IMR-90 (cell line): ENCODE measurements at regions not wholly inside any gene's neighbourhood (a gene's known extent, or its start where the extent isn't known, plus 50 kb on each side); places are given as distances from the start of the nearest gene placed in this dataset.

ENCODE experiments used
- ATAC-seq: fragments of 200-7000 bp; cut with Tn5 transposase; 2 replicates; pipeline ENCODE4 v1.9.1; 2020; ENCODE audit warnings: low read depth, mild to moderate bottlenecking, moderate library complexity
- BruUV-seq: library from RNA; stranded (reverse); fragments of 400-500 nt; replicated peaks from 2 replicates; lab custom pipeline; 2021; lab: Mats Ljungman, UMichigan
- CTCF ChIA-PET: fragments of 300-600 bp; formaldehyde crosslinking; extraction: SDS; loops from one replicate; lab custom pipeline; 2021; ENCODE audit warnings: antibody characterized with exemption; lab: Yijun Ruan, JAX
- POLR2A ChIA-PET: fragments of 300-600 bp; sonication (Branson Sonifier 250); formaldehyde crosslinking; loops from one replicate; lab custom pipeline; 2022; ENCODE audit warnings: antibody characterized with exemption; ENCODE audit not compliant: unreplicated experiment; lab: Charles Lee
- DNase-seq: peaks from one replicate; pipeline ENCODE4 v3.0.0; 2013
- H2AFZ ChIP-seq: replicated peaks from 2 replicates; pipeline ENCODE3; 2013; ENCODE audit warnings: low read length, mild to moderate bottlenecking; ENCODE audit not compliant: poor library complexity
- H2AK5ac ChIP-seq: 2 replicates; pipeline ENCODE4 v1.6.1; 2013; ENCODE audit warnings: low read depth, low read length, inconsistent platforms
- H2AK9ac ChIP-seq: replicated peaks from 2 replicates; pipeline ENCODE3; 2013; ENCODE audit warnings: mild to moderate bottlenecking, low read depth, low read length, moderate library complexity; ENCODE audit not compliant: poor library complexity
- H2BK120ac ChIP-seq: 2 replicates; pipeline ENCODE4 v1.6.1; 2013; ENCODE audit warnings: low read depth, low read length, inconsistent platforms
- H2BK15ac ChIP-seq: 3 replicates; pipeline ENCODE4 v1.6.1; 2013; ENCODE audit warnings: low read depth, low read length, inconsistent platforms
- H2BK20ac ChIP-seq: 2 replicates; pipeline ENCODE4 v1.6.1; 2013; ENCODE audit warnings: low read depth, mild to moderate bottlenecking, inconsistent platforms, low read length, moderate library complexity
- H2BK5ac ChIP-seq: 2 replicates; pipeline ENCODE4 v1.6.1; 2013; ENCODE audit warnings: mild to moderate bottlenecking, low read depth, low read length, inconsistent platforms; ENCODE audit not compliant: poor library complexity, severe bottlenecking
- H3K14ac ChIP-seq: replicated peaks from 2 replicates; pipeline ENCODE4 v1.6.1; 2013; ENCODE audit warnings: low read depth, low read length, inconsistent platforms
- H3K18ac ChIP-seq: 2 replicates; pipeline ENCODE4 v1.6.1; 2013; ENCODE audit warnings: low read depth, low read length, control low read depth
- H3K23ac ChIP-seq: 2 replicates; pipeline ENCODE4 v1.6.1; 2013; ENCODE audit warnings: low read depth, low read length, inconsistent platforms
- H3K27ac ChIP-seq: 2 replicates; pipeline ENCODE4 v1.5.1; 2013; ENCODE audit warnings: mild to moderate bottlenecking, control low read depth, low read length; ENCODE audit not compliant: insufficient read depth
- H3K27me3 ChIP-seq: 2 replicates; pipeline ENCODE4 v1.6.1; 2013; ENCODE audit warnings: low read length; ENCODE audit not compliant: control insufficient read depth, insufficient read depth
- H3K36me3 ChIP-seq: 2 replicates; pipeline ENCODE4 v1.6.1; 2013; ENCODE audit warnings: low read length, mixed read lengths; ENCODE audit not compliant: control insufficient read depth, insufficient read depth
- H3K4ac ChIP-seq: 2 replicates; pipeline ENCODE4 v1.6.1; 2013; ENCODE audit warnings: low read depth, low read length, inconsistent platforms
- H3K4me1 ChIP-seq: 2 replicates; pipeline ENCODE4 v1.6.1; 2013; ENCODE audit warnings: low read length, mixed read lengths; ENCODE audit not compliant: control insufficient read depth, insufficient read depth
- H3K4me2 ChIP-seq: 2 replicates; pipeline ENCODE4 v1.6.1; 2013; ENCODE audit warnings: low read depth, mild to moderate bottlenecking, control low read depth, low read length, moderate library complexity
- H3K4me3 ChIP-seq: 2 replicates; pipeline ENCODE4 v1.5.1; 2013; ENCODE audit warnings: low read depth, mild to moderate bottlenecking, control low read depth, low read length, moderate library complexity; ENCODE audit not compliant: insufficient read depth
- H3K56ac ChIP-seq: 2 replicates; pipeline ENCODE4 v1.6.1; 2013; ENCODE audit warnings: low read length, inconsistent platforms; ENCODE audit not compliant: insufficient read depth; ENCODE audit errors: extremely low read depth
- H3K79me1 ChIP-seq, 2 experiments: 2 replicates each; pipeline ENCODE4 v1.6.1; 2013; ENCODE audit warnings: low read length in 2 of 2, inconsistent platforms in 1 of 2, low read depth in 1 of 2
- H3K9ac ChIP-seq: 2 replicates; pipeline ENCODE4 v1.6.1; 2013; ENCODE audit warnings: low read depth, low read length, control low read depth
- H3K9me1 ChIP-seq: 2 replicates; pipeline ENCODE4 v1.6.1; 2013; ENCODE audit warnings: low read length, inconsistent platforms; ENCODE audit not compliant: insufficient read depth
- H3K9me3 ChIP-seq: 2 replicates; pipeline ENCODE4 v1.6.1; 2013; ENCODE audit warnings: low read length; ENCODE audit not compliant: control insufficient read depth, insufficient read depth
- H4K20me1 ChIP-seq: 2 replicates; pipeline ENCODE4 v1.6.1; 2013; ENCODE audit warnings: low read length, inconsistent platforms; ENCODE audit not compliant: insufficient read depth
- H4K5ac ChIP-seq: 2 replicates; pipeline ENCODE4 v1.6.1; 2013; ENCODE audit warnings: mild to moderate bottlenecking, low read depth, low read length, control low read depth
- H4K8ac ChIP-seq, 2 experiments: 2 replicates each; pipeline ENCODE4 v1.6.1; 2013; ENCODE audit warnings: low read depth in 2 of 2, low read length in 2 of 2, control low read depth in 1 of 2, inconsistent platforms in 1 of 2
- H4K91ac ChIP-seq: 2 replicates; pipeline ENCODE4 v1.6.1; 2013; ENCODE audit warnings: low read depth, low read length, inconsistent platforms; ENCODE audit not compliant: insufficient read depth
- BHLHE40 ChIP-seq: fragments of 150-350 bp; IDR thresholded peaks from 2 replicates; pipeline ENCODE4 v1.6.1; 2016; ENCODE audit warnings: mild to moderate bottlenecking, low read depth, low read length
- CEBPB ChIP-seq: IDR thresholded peaks from 2 replicates; pipeline ENCODE4 v1.6.1; 2012; ENCODE audit warnings: low read depth, low read length, improper control_type of control experiment
- CHD1 ChIP-seq: IDR thresholded peaks from 2 replicates; pipeline ENCODE4 v1.6.1; 2012; ENCODE audit warnings: low read depth, low read length, improper control_type of control experiment
- CTCF ChIP-seq: conservative IDR thresholded peaks from 2 replicates; pipeline ENCODE4 v1.5.1; 2012; ENCODE audit warnings: mild to moderate bottlenecking, low read depth, low read length, improper control_type of control experiment
- MAFK ChIP-seq: IDR thresholded peaks from 2 replicates; pipeline ENCODE4 v1.6.1; 2012; ENCODE audit warnings: low read depth, low read length, improper control_type of control experiment
- MAZ ChIP-seq: IDR thresholded peaks from 2 replicates; pipeline ENCODE4 v1.6.1; 2012; ENCODE audit warnings: low read depth, mild to moderate bottlenecking, low read length, improper control_type of control experiment, moderate library complexity, borderline replicate concordance
- MXI1 ChIP-seq: IDR thresholded peaks from 2 replicates; pipeline ENCODE4 v1.6.1; 2012; ENCODE audit warnings: low read depth, mild to moderate bottlenecking, low read length, moderate library complexity, borderline replicate concordance
- NFE2L2 ChIP-seq: fragments of 150-350 bp; IDR thresholded peaks from 2 replicates; pipeline ENCODE4 v1.6.1; 2016; ENCODE audit warnings: low read depth, mild to moderate bottlenecking, low read length
- POLR2A ChIP-seq: IDR thresholded peaks from 2 replicates; pipeline ENCODE4 v1.6.1; 2012; ENCODE audit warnings: mild to moderate bottlenecking, low read depth, low read length
- RAD21 ChIP-seq: IDR thresholded peaks from 2 replicates; pipeline ENCODE4 v1.6.1; 2012; ENCODE audit warnings: low read length, improper control_type of control experiment
- RCOR1 ChIP-seq: IDR thresholded peaks from 2 replicates; pipeline ENCODE4 v1.6.1; 2012; ENCODE audit warnings: mild to moderate bottlenecking, low read length, improper control_type of control experiment; ENCODE audit not compliant: insufficient replicate concordance
- SMC3 ChIP-seq: fragments of 150-350 bp; IDR thresholded peaks from 2 replicates; pipeline ENCODE4 v1.6.1; 2016; ENCODE audit warnings: low read depth, mild to moderate bottlenecking, antibody characterized with exemption, low read length, moderate library complexity
- WGBS, 2 experiments: methylation state at CpG; one replicate each; pipeline versions ENCODE4 v1.1.5 to v1.1.7; 2013; ENCODE audit warnings: missing lambda C conversion rate in 2 of 2; ENCODE audit not compliant: insufficient read length in 1 of 2; ENCODE audit errors: extremely low coverage in 2 of 2; 5-methylcytosine and 5-hydroxymethylcytosine counted together
- dilution Hi-C: fragments of 300-500 bp; cut with HindIII; formaldehyde crosslinking; loops from one replicate; pipeline ENCODE4 v1.14.3; 2018; ENCODE audit warnings: low sequenced_read_pairs; ENCODE audit not compliant: unreplicated experiment
- in situ Hi-C: fragments of 300-500 bp; cut with MboI; formaldehyde crosslinking; loops from 3 replicates; pipeline ENCODE4 v1.14.3; 2019; ENCODE audit warnings: low sequenced_read_pairs, inconsistent platforms, mixed read lengths
- intact Hi-C: fragments of 100-400 bp; cut with micrococcal nuclease; formaldehyde crosslinking; loops from 2 replicates; pipeline ENCODE4 v1.10.0; 2022

DNA sequence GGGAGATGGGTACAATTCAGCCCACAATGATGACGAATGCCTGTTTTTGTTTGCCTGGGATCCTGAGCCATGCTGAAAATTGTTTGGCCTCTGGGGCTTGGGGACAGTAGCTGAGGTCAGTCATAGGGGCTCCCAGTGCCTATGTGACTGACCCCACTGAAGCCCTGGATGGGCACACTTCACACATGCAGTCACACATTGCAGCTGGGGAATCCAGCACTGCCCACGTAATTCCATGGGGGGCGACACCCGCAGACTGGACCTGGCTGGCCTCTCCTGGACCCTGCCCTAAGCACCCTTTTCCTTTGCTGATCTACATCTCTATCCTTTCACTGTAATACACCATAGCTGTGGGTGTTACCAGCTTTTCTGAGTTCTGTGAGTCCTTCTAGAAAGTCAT is 295.2 kb upstream of the HS6ST1 start:
- no peaks in the 10 kb centered on the region; the same call in 1 of the 2 replicates for H3K27me3 ChIP-seq
- no peak overlapping the region for H3K14ac ChIP-seq
- H2BK120ac ChIP-seq: no peak overlapping the region
- no peaks in the 10 kb centered on the region for H3K4me1 ChIP-seq
- H3K4me3 ChIP-seq: no peak overlapping the region
- H2BK5ac ChIP-seq: no peak overlapping the region
- no peak overlapping the region for H3K23ac ChIP-seq
- no peak overlapping the region for H2BK20ac ChIP-seq
- no TSS peak for BruUV-seq
- H2AK5ac ChIP-seq: no peak overlapping the region
- no peak overlapping the region for H2AFZ ChIP-seq
- POLR2A ChIA-PET: no interaction called here
- no peak overlapping the region for H2BK15ac ChIP-seq
- CTCF ChIA-PET: no interaction called here
- H3K4me2 ChIP-seq: no peak overlapping the region
- no peak overlapping the region for H4K8ac ChIP-seq
- no peak overlapping the region for H4K5ac ChIP-seq
- WGBS, 2 experiments: 89% methylated on average over 1 of the region's 4 CpGs; no CpG with 5 or more reads in 1 of the 2 experiments
- no peak overlapping the region for H3K27ac ChIP-seq
- no peak overlapping the region for H3K4ac ChIP-seq
- H3K9me3 ChIP-seq: no peaks in the 10 kb centered on the region
- in situ Hi-C loops (no loop called here), dilution Hi-C loops (no loop called here), intact Hi-C loops (no loop called here)
- H3K79me1 ChIP-seq: no peaks in the 10 kb centered on the region
- no peak overlapping the region; the same call in 1 of the 2 replicates for H4K91ac ChIP-seq
- no peak overlapping the region for H3K9ac ChIP-seq
- H2AK9ac ChIP-seq: no peak overlapping the region
- no peaks in the 10 kb centered on the region; the same call in 1 of the 2 replicates for H3K9me1 ChIP-seq
- H4K20me1 ChIP-seq: no peaks in the 10 kb centered on the region
- H3K18ac ChIP-seq: no peak overlapping the region
- ATAC-seq (no peak), DNase-seq (no peak)
- no peaks in the 10 kb centered on the region for H3K36me3 ChIP-seq
- TF ChIP-seq CHD1 (no peak), RAD21 (no peak), SMC3 (no peak), POLR2A (no peak), MAFK (no peak), CEBPB (no peak), RCOR1 (no peak), MAZ (no peak), NFE2L2 (no peak), BHLHE40 (no peak), CTCF (no peak), MXI1 (no peak)
- H3K56ac ChIP-seq: no peak overlapping the region
